GM21526 (cell line): ENCODE measurements at regions not wholly inside any gene's neighbourhood (a gene's known extent, or its start where the extent isn't known, plus 50 kb on each side); places are given as distances from the start of the nearest gene placed in this dataset.

Experiments
- ATAC-seq: cut with Tn5 transposase; IDR thresholded peaks from one replicate; pipeline ENCODE4 v1.9.1; 2021; ENCODE audit warnings: moderate library complexity; ENCODE audit not compliant: unreplicated experiment, low FRiP score

- ATAC-seq = no peak
Measured at GRCh38 chr4:110290511-110290910, 92.1 kb upstream of the ELOVL6 start.

- no peak for ATAC-seq
Measured at GRCh38 chr4:110289601-110290100, 91.2 kb upstream of the ELOVL6 start.

DNA sequence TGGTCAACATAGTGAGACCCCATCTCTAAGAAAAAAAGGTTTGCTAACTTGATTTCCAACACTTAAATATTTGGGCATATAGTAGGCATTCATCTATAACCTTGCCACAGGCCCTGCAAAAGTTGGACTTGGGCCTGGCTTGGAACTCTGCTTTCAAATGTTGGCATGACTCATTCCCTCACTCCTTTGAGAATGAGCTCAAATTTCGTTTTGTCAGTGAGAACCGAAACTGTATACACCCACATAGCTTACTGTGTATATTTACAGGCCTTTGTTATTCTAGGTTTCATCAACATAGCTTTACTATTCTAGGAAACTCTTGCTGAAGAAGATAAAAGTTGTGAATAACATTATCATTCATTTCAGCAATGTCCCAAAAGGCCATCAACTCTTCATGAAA is 88.7 kb upstream of the ELOVL6 start:
- peak; percentile 100 for ATAC-seq

- no peak for ATAC-seq
Measured at GRCh38 chr4:110278127-110278526, 79.7 kb upstream of the ELOVL6 start.

DNA sequence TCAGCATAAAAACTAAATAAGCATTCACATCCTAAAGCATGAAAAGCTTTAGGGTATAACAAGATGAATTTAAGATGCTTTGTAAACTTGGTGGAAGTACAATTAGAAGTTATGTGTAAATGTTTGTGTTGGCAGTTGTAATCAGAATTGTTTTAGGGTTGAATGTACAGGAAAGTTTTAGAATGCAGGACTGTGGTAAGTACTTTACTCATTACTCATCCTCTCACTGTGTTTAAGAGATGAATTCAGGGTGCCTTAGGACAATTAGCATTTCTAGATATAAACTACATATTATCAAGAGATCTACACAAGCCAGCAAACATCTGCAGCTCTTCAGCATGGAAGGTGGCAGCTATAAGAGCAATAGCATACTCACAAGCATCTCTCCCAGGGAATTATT is 77.5 kb upstream of the ELOVL6 start:
- ATAC-seq = no peak

DNA sequence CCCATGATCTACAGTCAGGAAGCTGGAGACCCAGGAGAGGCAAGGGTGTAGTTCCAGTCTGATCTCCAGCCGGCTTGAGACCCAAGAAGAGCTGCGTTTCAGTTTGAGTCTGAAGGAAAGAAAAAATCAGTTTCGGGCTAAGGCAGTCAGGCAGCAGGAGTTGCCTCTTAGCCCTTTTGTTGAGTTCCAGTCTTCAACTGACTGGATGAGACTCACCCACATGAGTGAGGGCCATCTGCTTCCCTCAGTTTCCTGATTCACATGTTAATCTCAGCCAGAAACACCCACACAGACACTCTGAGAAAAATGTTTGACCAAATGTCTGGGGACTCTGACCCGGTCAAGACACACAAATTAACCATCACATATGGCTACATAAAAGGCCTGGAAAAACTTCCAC is 73.6 kb upstream of the ELOVL6 start:
- no peak for ATAC-seq

- ATAC-seq = no peak
Measured at GRCh38 chr4:110270492-110271197, 72.2 kb upstream of the ELOVL6 start.

DNA sequence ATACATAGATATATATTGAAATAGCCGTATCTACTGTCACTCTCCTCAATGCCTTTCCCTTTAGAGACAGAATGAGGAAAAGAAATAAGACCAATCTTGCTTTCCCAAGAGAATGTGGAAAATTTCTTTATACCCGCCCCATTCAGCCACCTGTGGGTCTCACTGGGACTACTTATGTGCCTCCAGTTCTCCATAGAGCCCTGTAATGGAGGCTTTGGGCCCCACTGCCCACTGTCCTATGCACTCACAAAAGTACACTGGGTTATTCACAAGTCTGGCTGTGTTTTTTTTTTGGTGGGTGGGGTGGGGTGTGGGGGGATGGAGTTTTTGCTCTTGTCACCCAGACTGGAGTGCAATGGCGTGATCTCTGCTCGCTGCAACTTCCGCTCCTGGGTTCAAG is 70.4 kb upstream of the ELOVL6 start:
- ATAC-seq = peak; percentile 19

DNA sequence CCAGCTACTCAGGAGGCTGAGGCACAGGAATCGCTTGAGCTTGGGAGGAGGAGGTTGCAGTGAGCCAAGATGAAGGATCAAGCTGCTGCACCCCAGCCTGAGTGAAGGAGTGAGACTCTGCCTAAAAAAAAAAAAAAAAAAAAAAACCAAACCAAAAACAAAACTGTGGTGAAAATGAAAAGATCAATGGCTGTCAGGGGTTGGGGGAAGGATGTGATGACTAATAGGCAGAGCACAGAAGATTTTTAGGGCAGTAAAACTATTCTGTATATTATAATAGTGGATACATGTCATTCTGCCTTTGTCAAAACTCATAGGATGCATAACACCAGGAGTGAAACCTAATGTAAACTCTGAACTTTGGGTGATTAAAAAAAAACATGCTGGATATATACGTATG is 69.9 kb upstream of the ELOVL6 start:
- ATAC-seq = peak; percentile 75

DNA sequence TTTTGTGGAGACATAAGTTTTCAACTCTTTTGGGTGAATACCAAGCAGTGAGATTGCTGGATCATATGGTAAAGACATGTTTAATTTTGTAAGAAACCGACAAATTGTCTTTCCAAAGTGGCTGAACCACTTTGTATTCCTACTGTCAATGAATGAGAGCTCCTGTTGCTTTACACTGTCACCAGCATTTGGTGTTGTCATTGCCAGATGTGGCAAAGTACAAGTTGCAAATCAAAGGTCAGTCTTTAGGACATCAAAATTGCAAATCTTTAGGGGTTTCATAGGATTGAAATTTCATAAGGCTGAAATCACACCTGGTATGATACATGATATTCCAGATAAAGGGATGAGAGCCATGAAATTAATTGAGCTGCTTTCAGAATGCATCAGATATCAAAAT is 67.7 kb upstream of the ELOVL6 start:
- no peak for ATAC-seq

- ATAC-seq = no peak
Measured at GRCh38 chr4:110265001-110265400, 66.6 kb upstream of the ELOVL6 start.

DNA sequence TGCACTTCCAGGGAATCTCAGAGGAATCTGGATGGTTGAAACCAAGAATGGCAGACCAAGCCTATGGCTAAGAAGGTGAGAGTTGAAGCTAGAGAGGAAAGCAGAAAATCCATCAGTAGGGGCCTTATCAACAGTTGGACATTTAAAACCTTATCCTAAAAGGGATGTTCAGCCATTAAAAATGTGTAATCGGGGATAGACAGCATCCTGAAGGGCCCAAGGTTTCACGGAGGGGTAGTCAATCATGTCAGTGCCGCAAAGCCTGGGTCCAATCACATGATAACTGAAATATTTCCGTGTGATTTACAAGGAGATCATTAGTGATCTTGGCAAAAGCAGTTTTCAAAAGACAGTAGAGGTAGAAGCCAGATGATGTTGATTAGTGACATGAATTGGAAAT is 61.9 kb upstream of the ELOVL6 start:
- ATAC-seq = no peak

GRCh38 chr4:110250023-110250387 is 51.6 kb upstream of the ELOVL6 start:
- no peak for ATAC-seq

- no peak for ATAC-seq
Measured at GRCh38 chr4:110248831-110249253, 50.4 kb upstream of the ELOVL6 start.
